ENCODE measurements at regions not wholly inside any gene's neighbourhood (a gene's known extent, or its start where the extent isn't known, plus 50 kb on each side); places are given as distances from the start of the nearest gene placed in this dataset.

DNA sequence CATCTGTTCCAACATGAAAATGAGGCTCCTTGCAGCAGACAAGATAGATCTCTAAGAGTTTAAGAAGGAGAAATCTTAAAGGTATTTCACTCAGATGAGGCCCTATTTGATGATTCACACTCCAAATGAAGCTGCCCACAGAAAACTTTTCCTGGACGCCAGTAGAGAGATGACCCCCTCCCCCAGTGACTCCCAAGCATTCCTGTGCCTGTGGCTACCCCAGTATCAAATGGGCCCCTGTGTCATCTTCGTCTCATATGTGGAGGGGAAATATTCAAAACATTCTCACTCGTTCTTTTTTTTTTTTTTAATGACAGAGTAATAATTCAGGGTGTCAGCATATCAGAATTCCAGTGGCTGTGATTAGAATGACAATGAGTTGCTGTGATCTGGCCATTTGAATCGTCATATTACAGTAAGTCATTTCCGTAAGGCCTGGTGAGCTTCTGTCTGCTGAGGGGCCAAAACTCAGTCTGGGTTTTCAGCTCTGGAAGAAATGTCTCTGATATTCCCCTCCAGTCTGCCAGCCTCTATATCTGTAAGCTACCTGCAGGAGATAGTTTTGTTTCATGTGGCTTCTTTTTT is 194.7 kb downstream of the URI1 start:
- no peaks in the 10 kb centered on the region for H3K27me3 ChIP-seq (replicated peaks; ENCODE audit: insufficient read depth, low read depth, low read length, poor library complexity)
- no peaks in the 10 kb centered on the region for H3K4me1 ChIP-seq (ENCODE audit: insufficient read depth, low read length, poor library complexity, severe bottlenecking)
- intact Hi-C loops (cut with micrococcal nuclease; ENCODE audit: unreplicated experiment): no loop called here
- no peak for DNase-seq (ENCODE audit: low spot score)
- no peak for TF ChIP-seq EZH2 (IDR thresholded peaks at IDR 0.05; ENCODE audit: borderline replicate concordance, low read depth, low read length, poor library complexity, severe bottlenecking)
- TF ChIP-seq, protein P1, sequence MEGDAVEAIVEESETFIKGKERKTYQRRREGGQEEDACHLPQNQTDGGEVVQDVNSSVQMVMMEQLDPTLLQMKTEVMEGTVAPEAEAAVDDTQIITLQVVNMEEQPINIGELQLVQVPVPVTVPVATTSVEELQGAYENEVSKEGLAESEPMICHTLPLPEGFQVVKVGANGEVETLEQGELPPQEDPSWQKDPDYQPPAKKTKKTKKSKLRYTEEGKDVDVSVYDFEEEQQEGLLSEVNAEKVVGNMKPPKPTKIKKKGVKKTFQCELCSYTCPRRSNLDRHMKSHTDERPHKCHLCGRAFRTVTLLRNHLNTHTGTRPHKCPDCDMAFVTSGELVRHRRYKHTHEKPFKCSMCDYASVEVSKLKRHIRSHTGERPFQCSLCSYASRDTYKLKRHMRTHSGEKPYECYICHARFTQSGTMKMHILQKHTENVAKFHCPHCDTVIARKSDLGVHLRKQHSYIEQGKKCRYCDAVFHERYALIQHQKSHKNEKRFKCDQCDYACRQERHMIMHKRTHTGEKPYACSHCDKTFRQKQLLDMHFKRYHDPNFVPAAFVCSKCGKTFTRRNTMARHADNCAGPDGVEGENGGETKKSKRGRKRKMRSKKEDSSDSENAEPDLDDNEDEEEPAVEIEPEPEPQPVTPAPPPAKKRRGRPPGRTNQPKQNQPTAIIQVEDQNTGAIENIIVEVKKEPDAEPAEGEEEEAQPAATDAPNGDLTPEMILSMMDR (conservative IDR thresholded peaks at IDR 0.05; ENCODE audit: low read depth, low read length): no peak
- POLR2A ChIA-PET (ENCODE audit: low non-redundant PET): no interaction called here
- H3K36me3 ChIP-seq (ENCODE audit: insufficient read depth, low read length, poor library complexity, severe bottlenecking): no peaks in the 10 kb centered on the region
- H3K4me3 ChIP-seq (ENCODE audit: low read depth, low read length, poor library complexity, severe bottlenecking): no peak overlapping the region
- no TSS peak for BruUV-seq (replicated peaks)
- H3K27ac ChIP-seq (ENCODE audit: low read depth, low read length, poor library complexity, severe bottlenecking): no peak overlapping the region
- CTCF ChIA-PET: no interaction called here
- H3K9me3 ChIP-seq (ENCODE audit: low read depth, low read length, poor library complexity, severe bottlenecking): no peaks in the 10 kb centered on the region

DNA sequence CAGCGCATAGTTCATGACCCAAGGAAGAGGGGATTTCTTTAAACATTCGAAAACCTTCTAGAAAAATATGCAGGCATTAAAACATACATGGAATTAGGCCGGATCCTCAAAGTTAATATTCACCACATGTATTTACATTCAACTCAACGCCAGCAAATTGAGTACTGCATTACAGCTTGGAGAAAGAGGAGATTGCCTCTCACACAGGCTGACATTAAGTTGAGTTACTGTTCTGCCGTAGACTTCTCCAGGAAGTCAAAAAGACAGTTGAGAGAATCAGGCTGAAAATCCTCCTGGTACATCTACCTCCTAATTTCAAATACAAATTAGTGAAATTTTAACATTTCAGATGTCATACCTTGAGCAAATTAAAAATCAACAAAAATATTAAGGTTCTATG is 195.7 kb downstream of the URI1 start:
- ChIA-PET CTCF (no interaction called here), POLR2A (ENCODE audit: low non-redundant PET) (no interaction called here)
- intact Hi-C loops (cut with micrococcal nuclease; ENCODE audit: unreplicated experiment): no loop called here
- Histone ChIP-seq H3K27ac (ENCODE audit: low read depth, low read length, poor library complexity, severe bottlenecking) (no peak overlapping the region), H3K4me3 (ENCODE audit: low read depth, low read length, poor library complexity, severe bottlenecking) (no peak overlapping the region), H3K36me3 (ENCODE audit: insufficient read depth, low read length, poor library complexity, severe bottlenecking) (no peaks in the 10 kb centered on the region), H3K27me3 (replicated peaks; ENCODE audit: insufficient read depth, low read depth, low read length, poor library complexity) (no peaks in the 10 kb centered on the region), H3K4me1 (ENCODE audit: insufficient read depth, low read length, poor library complexity, severe bottlenecking) (no peaks in the 10 kb centered on the region), H3K9me3 (ENCODE audit: low read depth, low read length, poor library complexity, severe bottlenecking) (no peaks in the 10 kb centered on the region)
- BruUV-seq (replicated peaks): no TSS peak
- no peak for TF ChIP-seq EZH2 (IDR thresholded peaks at IDR 0.05; ENCODE audit: borderline replicate concordance, low read depth, low read length, poor library complexity, severe bottlenecking)
- TF ChIP-seq, protein P1 (conservative IDR thresholded peaks at IDR 0.05; ENCODE audit: low read depth, low read length): no peak
- DNase-seq (ENCODE audit: low spot score): no peak

DNA sequence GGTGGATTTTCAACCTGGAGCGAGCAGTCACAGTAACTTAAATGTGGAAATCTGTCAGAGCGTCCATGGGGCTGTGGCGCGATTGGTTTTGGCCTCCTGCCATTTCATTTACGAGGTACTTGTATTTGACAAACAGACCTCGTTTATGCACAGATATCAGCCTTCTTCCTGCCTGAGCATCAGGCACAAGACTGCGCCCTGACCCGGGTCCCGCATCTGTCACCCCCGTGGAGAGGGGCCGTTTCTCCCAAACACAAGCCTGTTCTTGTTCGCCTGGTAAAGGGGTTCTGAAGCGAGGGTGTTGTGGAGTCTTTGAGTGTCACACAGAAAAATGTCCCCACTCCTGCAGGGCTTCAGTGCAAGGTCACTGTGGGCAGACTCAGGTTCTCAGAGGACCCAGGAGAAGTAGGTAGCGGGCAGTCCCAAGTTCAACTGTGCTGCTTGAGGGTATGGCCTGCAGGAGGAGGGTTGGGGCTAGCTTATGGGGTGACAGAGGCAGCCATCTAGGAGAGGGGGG is 202.3 kb downstream of the URI1 start:
- Histone ChIP-seq H3K4me1 (ENCODE audit: insufficient read depth, low read length, poor library complexity, severe bottlenecking) (no peaks in the 10 kb centered on the region), H3K9me3 (ENCODE audit: low read depth, low read length, poor library complexity, severe bottlenecking) (no peaks in the 10 kb centered on the region), H3K36me3 (ENCODE audit: insufficient read depth, low read length, poor library complexity, severe bottlenecking) (no peaks in the 10 kb centered on the region), H3K27ac (ENCODE audit: low read depth, low read length, poor library complexity, severe bottlenecking) (no peak overlapping the region), H3K27me3 (replicated peaks; ENCODE audit: insufficient read depth, low read depth, low read length, poor library complexity) (no peaks in the 10 kb centered on the region), H3K4me3 (ENCODE audit: low read depth, low read length, poor library complexity, severe bottlenecking) (no peak overlapping the region)
- CTCF ChIA-PET: no interaction called here
- BruUV-seq (replicated peaks): no TSS peak
- intact Hi-C loops (cut with micrococcal nuclease; ENCODE audit: unreplicated experiment): no loop called here
- DNase-seq (ENCODE audit: low spot score): no peak
- TF ChIP-seq EZH2 (IDR thresholded peaks at IDR 0.05; ENCODE audit: borderline replicate concordance, low read depth, low read length, poor library complexity, severe bottlenecking): no peak
- TF ChIP-seq, protein P1 (conservative IDR thresholded peaks at IDR 0.05; ENCODE audit: low read depth, low read length): no peak
- POLR2A ChIA-PET (ENCODE audit: low non-redundant PET): no interaction called here
